H1 (cell line): ENCODE measurements at regions not wholly inside any gene's neighbourhood (a gene's known extent, or its start where the extent isn't known, plus 50 kb on each side); places are given as distances from the start of the nearest gene placed in this dataset.
A peak's percentile ranks its signal among the peaks of the same experiment; 100 is the strongest.

Experiments used
- CTCF ChIA-PET: fragments of 300-600 bp; sonication (Branson Sonifier 250); formaldehyde crosslinking; loops from one replicate; lab custom pipeline; 2021; ENCODE audit not compliant: partially characterized antibody; lab: Charles Lee
- POLR2A ChIA-PET: fragments of 300-600 bp; sonication (Branson Sonifier 250); formaldehyde crosslinking; loops from one replicate; lab custom pipeline; 2021; ENCODE audit warnings: inconsistent platforms; ENCODE audit not compliant: partially characterized antibody; lab: Charles Lee
- DNase-seq, 2 experiments: peaks; one replicate each; pipeline versions ENCODE4 v3.0.0 to v3.0.0-alpha.2; 2010 to 2022; ENCODE audit warnings: low spot score in 2 of 2, low read depth in 1 of 2, mixed read lengths in 1 of 2
- FAIRE-seq: peaks from 2 replicates; lab custom pipeline; 2011; peaks lifted over from hg19 to GRCh38; lab: Jason Lieb, UNC
- H2AFZ ChIP-seq: 2 replicates; pipeline ENCODE4 v1.8.1; 2012; ENCODE audit warnings: low read length, inconsistent platforms
- H2AK5ac ChIP-seq: 2 replicates; pipeline ENCODE4 v1.6.1; 2013; ENCODE audit warnings: low read depth, low read length
- H2BK120ac ChIP-seq: replicated peaks from 2 replicates; pipeline ENCODE3; 2013; ENCODE audit warnings: low read depth, low read length, inconsistent platforms
- H2BK12ac ChIP-seq: 2 replicates; pipeline ENCODE4 v1.6.1; 2013; ENCODE audit warnings: low read depth, low read length
- H2BK15ac ChIP-seq: 2 replicates; pipeline ENCODE4 v1.6.1; 2013; ENCODE audit warnings: low read length
- H2BK20ac ChIP-seq: 2 replicates; pipeline ENCODE4 v1.6.1; 2013; ENCODE audit warnings: low read length
- H2BK5ac ChIP-seq: 2 replicates; pipeline ENCODE4 v1.6.1; 2013; ENCODE audit warnings: low read depth, low read length
- H3K14ac ChIP-seq: 2 replicates; pipeline ENCODE4 v1.6.1; 2013; ENCODE audit warnings: inconsistent platforms; ENCODE audit not compliant: insufficient read length
- H3K18ac ChIP-seq: 2 replicates; pipeline ENCODE4 v1.6.1; 2013; ENCODE audit warnings: low read length; ENCODE audit errors: extremely low read depth
- H3K23ac ChIP-seq: 2 replicates; pipeline ENCODE4 v1.6.1; 2013; ENCODE audit warnings: inconsistent platforms; ENCODE audit not compliant: insufficient read length
- H3K23me2 ChIP-seq: 2 replicates; pipeline ENCODE4 v1.6.1; 2013; ENCODE audit warnings: low read depth, low read length
- H3K27ac ChIP-seq: 2 replicates; pipeline ENCODE4 v1.6.1; 2011; ENCODE audit warnings: low read depth, low read length, inconsistent platforms
- H3K27me3 ChIP-seq, 4 experiments: replicated peaks in 1 of 4; 1 replicate in 1 of 4; 2 replicates in 3 of 4; pipeline versions ENCODE4 v1.6.1 to v1.8.1; 2011 to 2013; ENCODE audit warnings: low read length in 3 of 4, mild to moderate bottlenecking in 3 of 4, inconsistent platforms in 2 of 4, mixed read lengths in 2 of 4, moderate library complexity in 1 of 4; ENCODE audit not compliant: control insufficient read depth in 3 of 4, insufficient read depth in 3 of 4; ENCODE audit errors: extremely low read depth in 1 of 4
- H3K36me3 ChIP-seq, 4 experiments: 2 replicates each; pipeline versions ENCODE4 v1.6.1 to v1.8.1; 2011 to 2013; ENCODE audit warnings: mild to moderate bottlenecking in 4 of 4, low read length in 3 of 4, moderate library complexity in 2 of 4, control low read depth in 1 of 4, inconsistent platforms in 1 of 4; ENCODE audit not compliant: insufficient read depth in 4 of 4, control insufficient read depth in 2 of 4
- H3K4ac ChIP-seq: replicated peaks from 2 replicates; pipeline ENCODE3; 2013; ENCODE audit warnings: low read length, low read depth, mixed read lengths, inconsistent platforms; ENCODE audit not compliant: insufficient read length
- H3K4me1 ChIP-seq, 4 experiments: replicated peaks in 1 of 4; 1 replicate in 1 of 4; 2 replicates in 3 of 4; pipeline versions ENCODE4 v1.6.1 to v1.8.1; 2011 to 2013; ENCODE audit warnings: low read length in 3 of 4, inconsistent platforms in 2 of 4, mixed read lengths in 1 of 4; ENCODE audit not compliant: insufficient read depth in 4 of 4, control insufficient read depth in 3 of 4
- H3K4me2 ChIP-seq, 2 experiments: 2 replicates each; pipeline versions ENCODE4 v1.6.1 to v1.8.1; 2011 to 2013; ENCODE audit warnings: low read depth in 2 of 2, low read length in 2 of 2, control low read depth in 1 of 2, inconsistent platforms in 1 of 2, mild to moderate bottlenecking in 1 of 2; ENCODE audit not compliant: insufficient read depth in 1 of 2
- H3K4me3 ChIP-seq, 4 experiments: fragments of 200-600, 300-600 bp in 1 of 4; sonication (generic), shearing (Covaris generic), sonication (Bioruptor Twin) in 1 of 4; 2 replicates each; pipeline versions ENCODE4 v1.5.1 to v1.8.1; 2011 to 2016; ENCODE audit warnings: low read length in 4 of 4, low read depth in 3 of 4, control low read depth in 2 of 4, inconsistent platforms in 2 of 4, mild to moderate bottlenecking in 2 of 4, mixed read lengths in 1 of 4, moderate library complexity in 1 of 4; ENCODE audit not compliant: insufficient read depth in 2 of 4; ENCODE audit errors: extremely low read depth in 1 of 4
- H3K56ac ChIP-seq: replicated peaks from 2 replicates; pipeline ENCODE3; 2013; ENCODE audit warnings: low read depth, mild to moderate bottlenecking, mixed read lengths, low read length, inconsistent platforms; ENCODE audit not compliant: insufficient read length
- H3K79me1 ChIP-seq: 2 replicates; pipeline ENCODE4 v1.6.1; 2013; ENCODE audit warnings: low read depth, low read length, control low read depth
- H3K79me2 ChIP-seq, 2 experiments: 2 replicates each; pipeline versions ENCODE4 v1.6.1 to v1.8.1; 2012 to 2013; ENCODE audit warnings: low read length in 2 of 2, mild to moderate bottlenecking in 2 of 2, inconsistent platforms in 1 of 2; ENCODE audit not compliant: insufficient read depth in 2 of 2, control insufficient read depth in 1 of 2
- H3K9ac ChIP-seq, 4 experiments: replicated peaks in 1 of 4; 1 replicate in 1 of 4; 2 replicates in 3 of 4; pipeline versions ENCODE4 v1.6.1 to v1.8.1; 2011 to 2013; ENCODE audit warnings: low read depth in 3 of 4, low read length in 3 of 4, control low read depth in 2 of 4, mild to moderate bottlenecking in 2 of 4, moderate library complexity in 2 of 4, inconsistent platforms in 1 of 4; ENCODE audit errors: extremely low read depth in 1 of 4
- H3K9me3 ChIP-seq, 2 experiments: 2 replicates each; pipeline versions ENCODE4 v1.6.1 to v1.8.1; 2012 to 2013; ENCODE audit warnings: mild to moderate bottlenecking in 2 of 2, moderate library complexity in 2 of 2, control low read depth in 1 of 2, inconsistent platforms in 1 of 2, low read depth in 1 of 2, low read length in 1 of 2, mixed read lengths in 1 of 2; ENCODE audit not compliant: insufficient read depth in 2 of 2
- H4K20me1 ChIP-seq, 2 experiments: replicated peaks in 1 of 2; 2 replicates each; pipeline versions ENCODE3 to v1.8.1; 2011 to 2013; ENCODE audit warnings: inconsistent platforms in 2 of 2, low read length in 2 of 2, mild to moderate bottlenecking in 1 of 2; ENCODE audit not compliant: insufficient read depth in 2 of 2, control insufficient read depth in 1 of 2
- H4K5ac ChIP-seq: 2 replicates; pipeline ENCODE4 v1.6.1; 2013; ENCODE audit warnings: low read length, low read depth, mixed read lengths, inconsistent platforms; ENCODE audit not compliant: insufficient read length
- H4K8ac ChIP-seq: 2 replicates; pipeline ENCODE4 v1.8.0; 2013; ENCODE audit warnings: mild to moderate bottlenecking, moderate library complexity, low read length, inconsistent platforms; ENCODE audit not compliant: insufficient read depth; ENCODE audit errors: extremely low read depth
- H4K91ac ChIP-seq: replicated peaks from 2 replicates; pipeline ENCODE3; 2013; ENCODE audit warnings: low read length, mixed read lengths, inconsistent platforms; ENCODE audit not compliant: insufficient read length
- ASH2L ChIP-seq: fragments of 200-600, 300-600 bp; sonication (generic); IDR thresholded peaks from one replicate; pipeline ENCODE4 v1.7.1; 2017; ENCODE audit warnings: low read length
- ATF3 ChIP-seq: IDR thresholded peaks from 2 replicates; pipeline ENCODE4 v1.6.1; 2011; ENCODE audit warnings: low read depth, mild to moderate bottlenecking, low read length; ENCODE audit not compliant: insufficient read depth
- CTCF ChIP-seq, 3 experiments: IDR thresholded peaks; 1 replicate in 2 of 3; 2 replicates in 1 of 3; pipeline versions ENCODE4 v1.5.1 to v1.6.1; 2011; ENCODE audit warnings: low read length in 3 of 3, mild to moderate bottlenecking in 3 of 3, inconsistent platforms in 2 of 3, low read depth in 1 of 3, moderate library complexity in 1 of 3; ENCODE audit not compliant: insufficient read depth in 1 of 3; ENCODE audit errors: control extremely low read depth in 1 of 3
- EP300 ChIP-seq, 2 experiments: IDR thresholded peaks; 1 replicate in 1 of 2; 2 replicates in 1 of 2; pipeline ENCODE4 v1.6.1; 2011 to 2012; ENCODE audit warnings: low read depth in 2 of 2, low read length in 2 of 2, mild to moderate bottlenecking in 2 of 2, borderline replicate concordance in 1 of 2, inconsistent platforms in 1 of 2, moderate library complexity in 1 of 2
- EZH2 ChIP-seq: fragments of 200-600 bp; sonication (generic); IDR thresholded peaks from 2 replicates; pipeline ENCODE4 v1.7.1; 2012; ENCODE audit warnings: low read depth, mild to moderate bottlenecking, moderate library complexity, low read length, inconsistent platforms; ENCODE audit not compliant: severe bottlenecking
- HDAC2 ChIP-seq, 2 experiments: fragments of 300-600 bp in 1 of 2; sonication (generic) in 1 of 2; IDR thresholded peaks; 2 replicates each; pipeline ENCODE4 v1.6.1; 2011 to 2012; ENCODE audit warnings: low read depth in 2 of 2, low read length in 2 of 2, mild to moderate bottlenecking in 2 of 2, moderate library complexity in 2 of 2, borderline replicate concordance in 1 of 2, inconsistent platforms in 1 of 2
- RXRA ChIP-seq: IDR thresholded peaks from 2 replicates; pipeline ENCODE4 v1.6.1; 2011; ENCODE audit warnings: low read depth, mild to moderate bottlenecking, low read length, moderate library complexity; ENCODE audit not compliant: insufficient read depth
- SP1 ChIP-seq: IDR thresholded peaks from 2 replicates; pipeline ENCODE4 v1.6.1; 2011; ENCODE audit warnings: low read depth, low read length
- WGBS, 2 experiments: shearing (Covaris generic) in 1 of 2; methylation state at CpG; one replicate each; pipeline versions ENCODE4 v1.1.6 to v1.1.7; 2013 to 2015; ENCODE audit warnings: low lambda C conversion rate in 2 of 2, mixed read lengths in 2 of 2, inconsistent platforms in 1 of 2, low coverage in 1 of 2, missing lambda C conversion rate in 1 of 2; ENCODE audit not compliant: insufficient replicate concordance in 2 of 2, insufficient coverage in 1 of 2, insufficient read length in 1 of 2; ENCODE audit errors: extremely low coverage in 1 of 2, missing lambda C conversion rate in 1 of 2; 5-methylcytosine and 5-hydroxymethylcytosine counted together

GRCh38 chr6:106026748-106027715 is 59.1 kb upstream of the PRDM1 start:
- Histone ChIP-seq H4K5ac (no peak overlapping the region), H3K79me2 (no peaks in the 10 kb centered on the region), H3K36me3 (no peaks in the 10 kb centered on the region), H3K56ac (no peak overlapping the region), H3K9ac (no peak overlapping the region), H2AK5ac (no peak overlapping the region), H3K18ac (no peak overlapping the region), H2BK12ac (peak overlapping the region; percentile 56; the same call in 1 of the 2 replicates), H3K4me2 (no peak overlapping the region; a peak in 1 of 4 replicates), H3K23me2 (no peaks in the 10 kb centered on the region), H2BK120ac (no peak overlapping the region), H2BK20ac (no peak overlapping the region), H3K14ac (no peak overlapping the region), H3K23ac (no peak overlapping the region), H3K4me3 (no peak overlapping the region), H2BK15ac (no peak overlapping the region), H3K27ac (no peak overlapping the region), H2AFZ (no peak overlapping the region), H4K20me1 (no peaks in the 10 kb centered on the region), H3K4ac (no peak overlapping the region), H3K4me1 (peaks cover 0 to 10% (median 5%) of the 10 kb centered on the region in 4 experiments; a peak in 3 of 7 replicates), H3K9me3 (no peaks in the 10 kb centered on the region), H2BK5ac (no peak overlapping the region), H4K91ac (no peak overlapping the region), H3K79me1 (no peaks in the 10 kb centered on the region), H4K8ac (no peak overlapping the region), H3K27me3 (no peaks in the 10 kb centered on the region)
- WGBS, 2 experiments, result 75% methylated on average over 17 of the region's 17 CpGs; no CpG with 5 or more reads in 1 of the 2 experiments
- FAIRE-seq, result no peak
- POLR2A ChIA-PET, result no interaction called here
- CTCF ChIA-PET, result no interaction called here
- DNase-seq, result no peak
- TF ChIP-seq ATF3 (no peak), EZH2 (no peak), ASH2L (no peak), HDAC2 (IDR thresholded peaks at IDR 0.05; ENCODE audit: borderline replicate concordance in 1 of 2, low read depth in 2 of 2, low read length in 2 of 2) (no peak), SP1 (no peak), EP300 (IDR thresholded peaks at IDR 0.05; ENCODE audit: borderline replicate concordance in 1 of 2, low read depth in 2 of 2, low read length in 2 of 2) (no peak), RXRA (no peak), CTCF (IDR thresholded peaks at IDR 0.05; ENCODE audit: control extremely low read depth in 1 of 3, insufficient read depth in 1 of 3, low read depth in 1 of 3, low read length in 3 of 3) (no peak)
